ENCODE measurements at regions not wholly inside any gene's neighbourhood (a gene's known extent, or its start where the extent isn't known, plus 50 kb on each side); places are given as distances from the start of the nearest gene placed in this dataset.

DNA sequence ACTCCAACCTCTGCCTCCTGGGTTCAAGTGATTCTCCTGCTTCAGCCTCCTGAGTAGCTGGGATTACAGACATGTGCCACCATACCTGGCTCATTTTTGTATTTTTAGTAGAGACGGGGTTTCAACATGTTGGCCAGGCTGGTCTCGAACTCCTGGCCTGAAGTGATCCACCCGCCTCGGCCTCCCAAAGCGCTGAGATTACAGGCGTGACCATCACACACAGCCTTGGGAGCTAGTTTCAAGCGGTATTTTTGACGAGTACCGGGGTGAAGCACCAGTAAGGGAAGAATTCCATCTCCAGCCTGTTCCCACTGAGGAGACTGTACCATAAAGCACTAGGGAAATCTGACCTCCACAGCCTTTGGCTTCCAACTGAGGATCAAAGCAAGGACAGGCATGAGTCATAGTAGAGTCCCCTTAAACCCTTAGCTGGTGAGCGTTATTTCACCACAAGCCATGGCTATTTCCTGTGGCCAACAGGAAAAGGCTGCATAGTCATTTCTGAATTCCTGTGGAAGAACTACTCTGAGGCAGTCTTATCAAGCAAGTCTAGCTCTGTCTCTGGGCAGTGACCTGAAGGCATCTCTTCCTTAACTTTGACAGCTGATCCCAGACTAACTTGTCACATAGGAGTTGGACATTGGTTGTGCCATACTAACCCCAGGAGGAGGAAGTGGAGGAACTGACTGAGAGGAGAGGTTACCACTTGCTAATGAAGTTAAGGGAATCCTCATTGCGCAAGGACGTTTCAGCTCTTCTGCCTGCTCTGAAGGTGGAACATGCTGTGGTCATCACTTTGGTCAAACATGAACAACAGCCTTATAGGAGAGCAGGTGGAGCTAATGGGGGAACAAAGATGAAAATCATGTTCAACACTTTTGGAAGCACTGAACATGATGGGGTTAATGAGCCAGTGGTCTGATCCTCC, 85.8 kb upstream of the DMRT1 start:
- TF ChIP-seq, protein P1, sequence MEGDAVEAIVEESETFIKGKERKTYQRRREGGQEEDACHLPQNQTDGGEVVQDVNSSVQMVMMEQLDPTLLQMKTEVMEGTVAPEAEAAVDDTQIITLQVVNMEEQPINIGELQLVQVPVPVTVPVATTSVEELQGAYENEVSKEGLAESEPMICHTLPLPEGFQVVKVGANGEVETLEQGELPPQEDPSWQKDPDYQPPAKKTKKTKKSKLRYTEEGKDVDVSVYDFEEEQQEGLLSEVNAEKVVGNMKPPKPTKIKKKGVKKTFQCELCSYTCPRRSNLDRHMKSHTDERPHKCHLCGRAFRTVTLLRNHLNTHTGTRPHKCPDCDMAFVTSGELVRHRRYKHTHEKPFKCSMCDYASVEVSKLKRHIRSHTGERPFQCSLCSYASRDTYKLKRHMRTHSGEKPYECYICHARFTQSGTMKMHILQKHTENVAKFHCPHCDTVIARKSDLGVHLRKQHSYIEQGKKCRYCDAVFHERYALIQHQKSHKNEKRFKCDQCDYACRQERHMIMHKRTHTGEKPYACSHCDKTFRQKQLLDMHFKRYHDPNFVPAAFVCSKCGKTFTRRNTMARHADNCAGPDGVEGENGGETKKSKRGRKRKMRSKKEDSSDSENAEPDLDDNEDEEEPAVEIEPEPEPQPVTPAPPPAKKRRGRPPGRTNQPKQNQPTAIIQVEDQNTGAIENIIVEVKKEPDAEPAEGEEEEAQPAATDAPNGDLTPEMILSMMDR (conservative IDR thresholded peaks at IDR 0.05; ENCODE audit: low read depth, low read length), result no peak
- no peak for TF ChIP-seq EZH2 (IDR thresholded peaks at IDR 0.05; ENCODE audit: low read length, unreplicated experiment)
- no peak for TF ChIP-seq EZH2phosphoT487 (IDR thresholded peaks at IDR 0.05; ENCODE audit: borderline replicate concordance, low read length)
- ChIA-PET POLR2A (ENCODE audit: unreplicated experiment) (interaction anchor here (0.6 kb wide), 1 partner anchor 474 kb away, joined by 3 read pairs; no protein-coding TSS in a partner anchor), CTCF (interaction anchor here (0.6 to 0.8 kb wide), 3 partner anchors 39 to 254 kb away, joined by 3 to 8 read pairs (median 3); no protein-coding TSS in a partner anchor)
- H3K79me2 ChIP-seq (ENCODE audit: low read length), result no peaks in the 10 kb centered on the region
- H2AFZ ChIP-seq (ENCODE audit: low read length), result no peak overlapping the region
- no peak overlapping the region for H3K4me2 ChIP-seq (ENCODE audit: low read length)
- H3K4me1 ChIP-seq (ENCODE audit: insufficient read depth, low read length), result peaks cover 23% of the 10 kb centered on the region
- ATAC-seq (peak; percentile 18; the same call in 1 of the 2 replicates), DNase-seq (peak; percentile 70)
- no peaks in the 10 kb centered on the region for H4K20me1 ChIP-seq (ENCODE audit: low read length)
- no peak overlapping the region for H3K4me3 ChIP-seq (ENCODE audit: low read length)
- H3F3A ChIP-seq (ENCODE audit: low read length, unreplicated experiment), result peaks cover 6% of the 10 kb centered on the region
- no peaks in the 10 kb centered on the region for H3K36me3 ChIP-seq (ENCODE audit: low read depth, low read length)
- H3K9me3 ChIP-seq (ENCODE audit: low read length), result no peaks in the 10 kb centered on the region
- peak overlapping the region; percentile 38; the same call in 1 of the 2 replicates for H3K27ac ChIP-seq (ENCODE audit: low read length)
- H3K9ac ChIP-seq (ENCODE audit: low read length), result no peak overlapping the region
- BruUV-seq (replicated peaks), result no TSS peak
- H3K9me2 ChIP-seq (replicated peaks; ENCODE audit: low read length), result no peaks in the 10 kb centered on the region
- intact Hi-C loops (cut with micrococcal nuclease), result no loop called here
- H3K27me3 ChIP-seq (ENCODE audit: low read length), result no peaks in the 10 kb centered on the region

GRCh38 chr9:757246-757881, 84.1 kb upstream of the DMRT1 start:
- no peaks in the 10 kb centered on the region for H3K27me3 ChIP-seq (ENCODE audit: low read length)
- intact Hi-C loops (cut with micrococcal nuclease), result loop anchor here (1.0 kb wide), 1 partner anchor 143 kb away; no protein-coding TSS in a partner anchor
- H3K79me2 ChIP-seq (ENCODE audit: low read length), result no peaks in the 10 kb centered on the region
- TF ChIP-seq, protein P1 (conservative IDR thresholded peaks at IDR 0.05; ENCODE audit: low read depth, low read length), result peak; percentile 57
- TF ChIP-seq EZH2 (IDR thresholded peaks at IDR 0.05; ENCODE audit: low read length, unreplicated experiment), result no peak
- no peak for TF ChIP-seq EZH2phosphoT487 (IDR thresholded peaks at IDR 0.05; ENCODE audit: borderline replicate concordance, low read length)
- no peak overlapping the region for H3K9ac ChIP-seq (ENCODE audit: low read length)
- peaks cover 10% of the 10 kb centered on the region for H3K4me1 ChIP-seq (ENCODE audit: insufficient read depth, low read length)
- H3K27ac ChIP-seq (ENCODE audit: low read length), result no peak overlapping the region
- H3F3A ChIP-seq (ENCODE audit: low read length, unreplicated experiment), result no peaks in the 10 kb centered on the region
- no peaks in the 10 kb centered on the region for H3K36me3 ChIP-seq (ENCODE audit: low read depth, low read length)
- BruUV-seq (replicated peaks), result no TSS peak
- ChIA-PET CTCF (no interaction called here), POLR2A (ENCODE audit: unreplicated experiment) (no interaction called here)
- no peak overlapping the region for H3K4me3 ChIP-seq (ENCODE audit: low read length)
- DNase-seq, result peak; percentile 57
- no peak overlapping the region for H2AFZ ChIP-seq (ENCODE audit: low read length)
- ATAC-seq, result peak; percentile 82
- H3K4me2 ChIP-seq (ENCODE audit: low read length), result no peak overlapping the region
- no peaks in the 10 kb centered on the region for H4K20me1 ChIP-seq (ENCODE audit: low read length)
- H3K9me3 ChIP-seq (ENCODE audit: low read length), result no peaks in the 10 kb centered on the region
- H3K9me2 ChIP-seq (replicated peaks; ENCODE audit: low read length), result no peaks in the 10 kb centered on the region
